HUES64 (cell line): ENCODE measurements at regions not wholly inside any gene's neighbourhood (a gene's known extent, or its start where the extent isn't known, plus 50 kb on each side); places are given as distances from the start of the nearest gene placed in this dataset.

Experiments used
- H3K27ac ChIP-seq: 2 replicates; pipeline ENCODE4 v1.7.0; 2013; ENCODE audit warnings: low read depth, low read length, inconsistent platforms
- H3K27me3 ChIP-seq: 2 replicates; pipeline ENCODE4 v1.6.1; 2013; ENCODE audit warnings: mild to moderate bottlenecking, low read length; ENCODE audit not compliant: insufficient read depth
- H3K36me3 ChIP-seq: 2 replicates; pipeline ENCODE4 v1.6.1; 2013; ENCODE audit warnings: mild to moderate bottlenecking, low read length; ENCODE audit not compliant: insufficient read depth
- H3K4me1 ChIP-seq: 2 replicates; pipeline ENCODE4 v1.6.1; 2013; ENCODE audit warnings: mild to moderate bottlenecking, low read length, moderate library complexity; ENCODE audit not compliant: insufficient read depth
- H3K4me3 ChIP-seq: 2 replicates; pipeline ENCODE4 v1.5.1; 2013; ENCODE audit warnings: mild to moderate bottlenecking, low read length, moderate library complexity
- H3K9ac ChIP-seq: 2 replicates; pipeline ENCODE4 v1.6.1; 2013; ENCODE audit warnings: mild to moderate bottlenecking, low read depth, low read length
- H3K9me3 ChIP-seq: 2 replicates; pipeline ENCODE4 v1.6.1; 2013; ENCODE audit warnings: low read depth, low read length; ENCODE audit not compliant: insufficient read depth
- WGBS: fragments of 150-250, 120-280 bp; methylation state at CpG from one replicate; pipeline ENCODE4 v1.1.7; 2013; ENCODE audit warnings: missing lambda C conversion rate; 5-methylcytosine and 5-hydroxymethylcytosine counted together

GRCh38 chr13:87084192-87084591, 587.0 kb upstream of the SLITRK5 start:
- Histone ChIP-seq H3K27ac (no peak overlapping the region), H3K9me3 (no peaks in the 10 kb centered on the region), H3K36me3 (no peaks in the 10 kb centered on the region), H3K4me1 (no peaks in the 10 kb centered on the region), H3K9ac (no peak overlapping the region), H3K4me3 (no peak overlapping the region), H3K27me3 (no peaks in the 10 kb centered on the region)
- 96% methylated on average over 5 of the region's 5 CpGs for WGBS

GRCh38 chr13:87087741-87088140, 583.4 kb upstream of the SLITRK5 start:
- no peaks in the 10 kb centered on the region for H3K27me3 ChIP-seq
- no peaks in the 10 kb centered on the region; the same call in 1 of the 2 replicates for H3K4me1 ChIP-seq
- WGBS, result 63% methylated on average over 1 of the region's 2 CpGs
- no peak overlapping the region for H3K4me3 ChIP-seq
- H3K36me3 ChIP-seq, result no peaks in the 10 kb centered on the region
- H3K9ac ChIP-seq, result no peak overlapping the region
- no peak overlapping the region for H3K27ac ChIP-seq
- no peaks in the 10 kb centered on the region for H3K9me3 ChIP-seq

DNA sequence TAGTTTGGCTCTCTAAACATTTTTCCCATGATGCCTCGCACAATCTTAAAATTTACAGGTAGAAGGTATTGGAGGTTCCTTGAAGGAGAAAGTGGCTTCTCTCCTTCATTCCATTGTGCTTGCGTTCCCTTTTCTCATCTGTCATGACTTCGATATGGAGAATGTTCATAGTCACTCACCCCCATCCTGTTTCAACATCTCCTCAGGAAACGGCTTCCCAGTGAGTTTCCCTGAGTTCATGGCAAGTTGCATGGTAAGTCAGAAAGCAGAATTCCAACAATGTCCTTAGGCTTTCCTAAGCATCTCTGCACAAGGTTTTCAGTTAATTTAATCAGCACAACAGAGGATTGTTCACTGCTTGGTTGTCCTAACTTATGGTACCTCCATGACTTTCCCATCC, 581.8 kb upstream of the SLITRK5 start:
- Histone ChIP-seq H3K27ac (no peak overlapping the region), H3K9ac (no peak overlapping the region)
- 97% methylated on average over 4 of the region's 4 CpGs for WGBS

DNA sequence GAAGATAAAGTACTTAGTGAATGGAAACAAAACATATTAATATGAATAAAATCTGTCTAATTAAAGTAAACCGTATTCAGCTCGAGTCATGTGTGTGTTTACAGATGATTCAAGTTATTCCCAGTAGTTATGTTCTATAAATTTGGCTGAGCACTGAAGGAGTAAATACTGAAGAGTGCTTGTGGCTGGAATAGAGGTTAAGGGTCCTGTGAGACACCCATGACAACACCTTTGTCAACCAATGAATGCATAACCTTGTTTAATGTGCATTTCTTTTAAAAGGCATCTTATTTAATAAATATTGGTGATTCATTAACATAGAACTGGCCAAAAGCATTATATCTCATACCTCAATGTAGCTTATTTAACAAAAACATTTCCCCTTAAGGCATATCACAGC, 577.8 kb upstream of the SLITRK5 start:
- no peaks in the 10 kb centered on the region for H3K36me3 ChIP-seq
- no peak overlapping the region for H3K9ac ChIP-seq
- WGBS, result 100% methylated on average over 2 of the region's 2 CpGs

More for the DNA sequence above, 581.8 kb upstream of the SLITRK5 start:
- Histone ChIP-seq H3K9me3 (no peaks in the 10 kb centered on the region), H3K4me3 (no peak overlapping the region), H3K36me3 (no peaks in the 10 kb centered on the region), H3K4me1 (no peaks in the 10 kb centered on the region; the same call in 1 of the 2 replicates), H3K27me3 (no peaks in the 10 kb centered on the region)

GRCh38 chr13:87094646-87095045, 576.5 kb upstream of the SLITRK5 start:
- H3K4me3 ChIP-seq, result no peak overlapping the region
- no peaks in the 10 kb centered on the region; the same call in 1 of the 2 replicates for H3K4me1 ChIP-seq
- H3K27ac ChIP-seq, result no peak overlapping the region
- WGBS, result 78% methylated on average over 3 of the region's 3 CpGs
- H3K36me3 ChIP-seq, result no peaks in the 10 kb centered on the region
- H3K27me3 ChIP-seq, result no peaks in the 10 kb centered on the region
- no peaks in the 10 kb centered on the region for H3K9me3 ChIP-seq
- no peak overlapping the region for H3K9ac ChIP-seq

More for the DNA sequence above, 577.8 kb upstream of the SLITRK5 start:
- Histone ChIP-seq H3K4me1 (no peaks in the 10 kb centered on the region; the same call in 1 of the 2 replicates), H3K9me3 (no peaks in the 10 kb centered on the region), H3K27ac (no peak overlapping the region), H3K4me3 (no peak overlapping the region), H3K27me3 (no peaks in the 10 kb centered on the region)

DNA sequence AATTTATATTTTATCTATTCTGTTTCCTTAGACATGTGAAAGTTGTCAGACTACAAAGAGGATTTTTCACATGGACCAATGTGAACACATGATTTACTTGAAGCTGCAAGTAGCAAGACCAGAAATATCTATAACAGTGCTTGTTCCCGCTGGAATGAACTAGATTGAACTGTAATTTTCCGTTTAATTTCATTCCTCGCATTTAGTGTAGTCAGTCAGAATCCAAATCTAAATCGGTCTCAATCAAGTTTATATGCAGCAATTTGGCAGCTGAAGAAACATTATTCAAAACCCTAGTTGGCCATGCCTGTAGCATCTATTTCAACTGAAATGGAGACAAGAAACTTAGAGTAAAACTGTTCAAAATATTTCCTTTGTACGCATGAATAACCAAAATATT, 570.7 kb upstream of the SLITRK5 start:
- Histone ChIP-seq H3K9me3 (no peaks in the 10 kb centered on the region), H3K4me1 (no peaks in the 10 kb centered on the region), H3K9ac (no peak overlapping the region), H3K27me3 (no peaks in the 10 kb centered on the region), H3K36me3 (no peaks in the 10 kb centered on the region), H3K4me3 (no peak overlapping the region), H3K27ac (no peak overlapping the region)
- WGBS, result 94% methylated on average over 4 of the region's 5 CpGs

GRCh38 chr13:87107651-87108050, 563.5 kb upstream of the SLITRK5 start:
- Histone ChIP-seq H3K36me3 (no peaks in the 10 kb centered on the region), H3K4me1 (peaks cover 5% of the 10 kb centered on the region; the same call in 1 of the 2 replicates), H3K9ac (no peak overlapping the region), H3K9me3 (no peaks in the 10 kb centered on the region), H3K4me3 (no peak overlapping the region), H3K27me3 (no peaks in the 10 kb centered on the region), H3K27ac (no peak overlapping the region)
- 95% methylated on average over 2 of the region's 2 CpGs for WGBS

- Histone ChIP-seq H3K9ac (no peak overlapping the region), H3K4me1 (peaks cover 16% of the 10 kb centered on the region; the same call in 1 of the 2 replicates), H3K36me3 (no peaks in the 10 kb centered on the region), H3K27me3 (no peaks in the 10 kb centered on the region), H3K27ac (no peak overlapping the region), H3K4me3 (no peak overlapping the region), H3K9me3 (no peaks in the 10 kb centered on the region)
- 100% methylated on average over 1 of the region's 2 CpGs for WGBS
Measured at GRCh38 chr13:87120476-87120875, 550.7 kb upstream of the SLITRK5 start.

DNA sequence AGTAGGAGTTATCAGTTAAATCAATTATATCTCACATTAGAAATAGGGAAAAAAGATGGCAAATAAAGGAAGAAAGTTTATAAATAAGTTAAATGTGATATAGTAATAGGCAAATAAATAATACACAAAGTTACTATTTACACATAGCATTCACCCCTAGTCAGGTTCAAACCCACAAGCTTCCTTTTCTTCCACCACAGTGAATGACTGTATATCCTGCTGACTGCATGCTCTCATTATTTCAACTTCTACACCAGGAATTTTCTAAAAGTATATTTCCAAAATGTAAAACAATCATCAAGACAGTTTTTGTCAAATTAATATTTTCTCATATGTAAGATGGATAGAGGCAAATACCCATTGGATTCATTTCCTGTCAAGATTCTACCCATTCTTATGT, 548.6 kb upstream of the SLITRK5 start:
- no peaks in the 10 kb centered on the region for H3K9me3 ChIP-seq
- no peak overlapping the region for H3K9ac ChIP-seq
- H3K36me3 ChIP-seq, result no peaks in the 10 kb centered on the region

GRCh38 chr13:87123987-87124784, 547.0 kb upstream of the SLITRK5 start:
- peaks cover 28% of the 10 kb centered on the region; the same call in 1 of the 2 replicates for H3K4me1 ChIP-seq
- H3K4me3 ChIP-seq, result no peak overlapping the region
- H3K36me3 ChIP-seq, result no peaks in the 10 kb centered on the region
- H3K27me3 ChIP-seq, result peaks cover 11% of the 10 kb centered on the region
- H3K9me3 ChIP-seq, result no peaks in the 10 kb centered on the region
- no peak overlapping the region for H3K27ac ChIP-seq
- 66% methylated on average over 10 of the region's 10 CpGs for WGBS
- H3K9ac ChIP-seq, result no peak overlapping the region

More for the DNA sequence above, 548.6 kb upstream of the SLITRK5 start:
- Histone ChIP-seq H3K4me1 (peaks cover 17% of the 10 kb centered on the region; the same call in 1 of the 2 replicates), H3K4me3 (no peak overlapping the region), H3K27me3 (peaks cover 5% of the 10 kb centered on the region; the same call in 1 of the 2 replicates), H3K27ac (no peak overlapping the region)

- Histone ChIP-seq H3K9ac (no peak overlapping the region), H3K4me3 (no peak overlapping the region)
Measured at GRCh38 chr13:87124785-87125074, 546.4 kb upstream of the SLITRK5 start.

More at GRCh38 chr13:87124785-87125074, 546.4 kb upstream of the SLITRK5 start:
- Histone ChIP-seq H3K36me3 (no peaks in the 10 kb centered on the region), H3K27ac (no peak overlapping the region), H3K9me3 (no peaks in the 10 kb centered on the region), H3K27me3 (peaks cover 16% of the 10 kb centered on the region), H3K4me1 (peaks cover 28% of the 10 kb centered on the region; the same call in 1 of the 2 replicates)
- WGBS, result 90% methylated on average over 4 of the region's 4 CpGs
